ENCODE measurements at regions not wholly inside any gene's neighbourhood (a gene's known extent, or its start where the extent isn't known, plus 50 kb on each side); places are given as distances from the start of the nearest gene placed in this dataset.

DNA sequence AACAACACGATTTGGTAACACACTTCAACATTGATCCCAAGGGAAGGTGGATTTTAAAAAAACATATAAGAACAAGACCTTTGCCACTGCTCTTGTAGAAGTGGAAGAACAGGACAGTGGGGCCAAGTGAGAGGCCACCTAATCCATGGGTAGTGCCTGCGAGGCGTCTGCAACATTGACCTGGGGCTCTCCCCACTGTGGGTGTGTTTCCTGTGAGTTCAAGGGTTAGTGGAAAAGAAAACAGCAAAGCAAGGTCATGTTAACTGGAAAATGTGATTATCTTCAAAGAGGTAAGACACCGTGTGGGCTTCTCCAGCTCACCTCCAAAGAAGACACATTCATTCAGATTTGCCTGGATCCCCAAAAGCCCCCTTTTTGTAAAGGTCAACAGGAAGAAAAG, 327.0 kb downstream of the UQCRFS1 start:
- no peak overlapping the region for H3K27ac Mint-ChIP-seq (ENCODE audit: unreplicated experiment)
- TF ChIP-seq CTCF (IDR thresholded peaks at IDR 0.05; ENCODE audit: unreplicated experiment): no peak
- DNase-seq (ENCODE audit: low spot score): no peak
- no peaks in the 10 kb centered on the region for H3K9me3 Mint-ChIP-seq (ENCODE audit: unreplicated experiment)
- no peaks in the 10 kb centered on the region for H3K36me3 Mint-ChIP-seq (ENCODE audit: low read depth, unreplicated experiment)
- no peak overlapping the region for H3K4me3 Mint-ChIP-seq (ENCODE audit: unreplicated experiment)
- H3K27me3 Mint-ChIP-seq (ENCODE audit: unreplicated experiment): peaks cover 11% of the 10 kb centered on the region
- H3K4me1 Mint-ChIP-seq (ENCODE audit: unreplicated experiment): peaks cover 8% of the 10 kb centered on the region

DNA sequence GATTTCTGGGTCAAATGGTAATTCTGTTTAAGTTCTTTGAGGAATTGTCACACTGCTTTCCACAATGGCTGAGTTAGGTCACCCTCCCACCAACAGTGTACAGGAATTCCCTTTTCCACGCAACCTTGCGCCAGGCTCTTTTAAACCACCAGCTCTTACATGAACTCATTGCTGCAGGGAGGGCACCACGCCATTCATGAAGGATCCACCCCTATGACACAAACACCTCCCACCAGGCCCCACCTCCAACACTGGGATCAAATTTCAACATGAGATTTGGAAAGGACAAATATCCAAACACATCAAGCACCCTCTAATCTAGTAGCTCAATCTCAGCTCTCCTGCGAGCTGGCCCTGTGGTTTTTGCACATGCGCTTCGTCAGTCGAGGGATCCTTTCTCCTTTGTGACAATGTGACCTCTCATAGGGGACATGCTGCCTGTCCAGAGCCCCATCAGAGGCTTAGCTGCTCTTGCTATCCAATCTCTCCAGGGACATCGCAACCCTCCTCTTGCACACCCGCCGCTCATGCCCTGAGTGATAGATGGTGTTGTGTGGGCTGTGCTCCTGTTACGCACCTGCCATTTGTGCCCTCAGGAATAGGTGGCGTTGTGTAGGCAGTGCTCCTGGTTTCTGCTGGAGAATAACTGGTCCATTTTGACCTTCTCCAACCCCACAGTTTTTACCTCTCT, 328.0 kb downstream of the UQCRFS1 start:
- no peak overlapping the region for H3K4me3 Mint-ChIP-seq (ENCODE audit: unreplicated experiment)
- H3K9me3 Mint-ChIP-seq (ENCODE audit: unreplicated experiment): no peaks in the 10 kb centered on the region
- peaks cover 10% of the 10 kb centered on the region for H3K27me3 Mint-ChIP-seq (ENCODE audit: unreplicated experiment)
- H3K36me3 Mint-ChIP-seq (ENCODE audit: low read depth, unreplicated experiment): no peaks in the 10 kb centered on the region
- no peak for TF ChIP-seq CTCF (IDR thresholded peaks at IDR 0.05; ENCODE audit: unreplicated experiment)
- DNase-seq (ENCODE audit: low spot score): no peak
- H3K27ac Mint-ChIP-seq (ENCODE audit: unreplicated experiment): no peak overlapping the region
- peaks cover 8% of the 10 kb centered on the region for H3K4me1 Mint-ChIP-seq (ENCODE audit: unreplicated experiment)

GRCh38 chr19:28883241-28883693, 329.7 kb downstream of the UQCRFS1 start:
- no peak overlapping the region for H3K4me3 Mint-ChIP-seq (ENCODE audit: unreplicated experiment)
- H3K9me3 Mint-ChIP-seq (ENCODE audit: unreplicated experiment): no peaks in the 10 kb centered on the region
- TF ChIP-seq CTCF (IDR thresholded peaks at IDR 0.05; ENCODE audit: unreplicated experiment): no peak
- DNase-seq (ENCODE audit: low spot score): no peak
- peaks cover 8% of the 10 kb centered on the region for H3K4me1 Mint-ChIP-seq (ENCODE audit: unreplicated experiment)
- H3K27me3 Mint-ChIP-seq (ENCODE audit: unreplicated experiment): peaks cover 7% of the 10 kb centered on the region
- H3K27ac Mint-ChIP-seq (ENCODE audit: unreplicated experiment): no peak overlapping the region
- H3K36me3 Mint-ChIP-seq (ENCODE audit: low read depth, unreplicated experiment): no peaks in the 10 kb centered on the region

GRCh38 chr19:28882818-28883217, 330.1 kb downstream of the UQCRFS1 start:
- no peak for DNase-seq (ENCODE audit: low spot score)
- H3K27ac Mint-ChIP-seq (ENCODE audit: unreplicated experiment): no peak overlapping the region
- TF ChIP-seq CTCF (IDR thresholded peaks at IDR 0.05; ENCODE audit: unreplicated experiment): no peak
- peaks cover 7% of the 10 kb centered on the region for H3K27me3 Mint-ChIP-seq (ENCODE audit: unreplicated experiment)
- no peak overlapping the region for H3K4me3 Mint-ChIP-seq (ENCODE audit: unreplicated experiment)
- no peaks in the 10 kb centered on the region for H3K9me3 Mint-ChIP-seq (ENCODE audit: unreplicated experiment)
- H3K36me3 Mint-ChIP-seq (ENCODE audit: low read depth, unreplicated experiment): no peaks in the 10 kb centered on the region
- H3K4me1 Mint-ChIP-seq (ENCODE audit: unreplicated experiment): peaks cover 8% of the 10 kb centered on the region

GRCh38 chr19:28881616-28882015, 331.3 kb downstream of the UQCRFS1 start:
- no peak for DNase-seq (ENCODE audit: low spot score)
- peak overlapping the region; percentile 50 for H3K27ac Mint-ChIP-seq (ENCODE audit: unreplicated experiment)
- H3K9me3 Mint-ChIP-seq (ENCODE audit: unreplicated experiment): no peaks in the 10 kb centered on the region
- H3K4me1 Mint-ChIP-seq (ENCODE audit: unreplicated experiment): peaks cover 4% of the 10 kb centered on the region
- peaks cover 7% of the 10 kb centered on the region for H3K27me3 Mint-ChIP-seq (ENCODE audit: unreplicated experiment)
- no peak overlapping the region for H3K4me3 Mint-ChIP-seq (ENCODE audit: unreplicated experiment)
- no peaks in the 10 kb centered on the region for H3K36me3 Mint-ChIP-seq (ENCODE audit: low read depth, unreplicated experiment)
- TF ChIP-seq CTCF (IDR thresholded peaks at IDR 0.05; ENCODE audit: unreplicated experiment): no peak
